ENCODE measurements at regions not wholly inside any gene's neighbourhood (a gene's known extent, or its start where the extent isn't known, plus 50 kb on each side); places are given as distances from the start of the nearest gene placed in this dataset.
"Not testable (repeated sequence)": the region's sequence is repeated elsewhere in the genome, so short reads cannot be mapped to it uniquely, and the experiment has no call there.

DNA sequence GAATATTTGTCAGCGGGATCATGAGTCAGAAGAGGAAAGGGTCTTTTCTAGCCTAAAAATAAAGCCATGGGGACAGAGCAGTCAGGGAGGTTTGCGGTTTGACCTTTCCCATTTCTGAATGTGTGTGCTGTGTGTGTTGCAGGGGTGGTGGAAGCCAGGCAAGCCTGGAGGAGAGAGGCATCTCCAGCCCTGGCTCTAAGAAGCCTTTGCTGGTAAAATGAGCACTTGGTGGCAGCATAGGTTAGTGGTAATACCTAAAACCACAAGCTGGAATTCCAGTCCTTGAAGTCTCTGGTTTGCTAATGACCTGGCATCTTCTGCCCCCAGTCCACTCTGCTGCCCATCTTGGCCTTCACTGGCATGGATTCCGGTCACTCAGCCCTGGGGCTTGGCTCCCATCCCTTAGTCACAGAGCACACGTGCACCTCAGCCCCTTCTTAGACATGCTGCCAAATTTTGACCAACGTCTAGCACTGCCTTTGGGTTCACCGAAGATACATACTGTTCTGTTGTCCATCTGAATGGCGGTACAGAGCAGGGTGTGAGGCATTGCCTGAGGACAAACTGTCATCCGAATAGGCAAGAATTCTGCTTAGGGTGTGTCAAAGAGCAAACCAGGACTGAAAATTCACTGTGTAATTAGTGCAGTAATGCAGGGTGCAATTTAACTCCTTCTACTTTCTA is 52.7 kb downstream of the KCNA5 start:
- Mint-ChIP-seq H3K27ac (no peak overlapping the region), H3K36me3 (no peaks in the 10 kb centered on the region), H3K27me3 (peaks cover 12% of the 10 kb centered on the region), H3K4me3 (no peak overlapping the region), H3K9me3 (no peaks in the 10 kb centered on the region), H3K4me1 (no peaks in the 10 kb centered on the region)
- no peak for DNase-seq

DNA sequence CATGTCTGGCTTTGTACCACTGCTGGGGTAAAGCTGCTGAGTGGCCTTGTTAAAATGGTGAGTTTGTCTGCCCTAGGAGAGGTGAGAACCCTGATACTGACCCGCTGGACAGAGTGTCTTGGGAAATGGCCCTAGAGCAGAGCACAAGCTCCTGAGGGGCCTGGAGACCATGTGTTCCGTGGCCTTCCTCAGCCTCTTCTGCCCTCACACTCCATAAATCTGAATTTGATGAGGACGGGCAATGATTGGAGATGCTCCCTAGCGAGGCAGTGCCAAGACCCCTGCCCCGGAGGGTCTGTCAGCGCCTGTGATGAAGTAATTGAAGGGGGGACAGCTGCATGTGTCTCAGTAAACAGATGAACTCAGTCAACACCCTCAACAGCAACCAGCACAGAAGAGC is 54.1 kb downstream of the KCNA5 start:
- peaks cover 18% of the 10 kb centered on the region for H3K27me3 Mint-ChIP-seq
- no peak overlapping the region for H3K27ac Mint-ChIP-seq
- H3K4me1 Mint-ChIP-seq: no peaks in the 10 kb centered on the region
- no peaks in the 10 kb centered on the region for H3K36me3 Mint-ChIP-seq
- no peak overlapping the region for H3K4me3 Mint-ChIP-seq
- no peaks in the 10 kb centered on the region for H3K9me3 Mint-ChIP-seq
- no peak for DNase-seq

DNA sequence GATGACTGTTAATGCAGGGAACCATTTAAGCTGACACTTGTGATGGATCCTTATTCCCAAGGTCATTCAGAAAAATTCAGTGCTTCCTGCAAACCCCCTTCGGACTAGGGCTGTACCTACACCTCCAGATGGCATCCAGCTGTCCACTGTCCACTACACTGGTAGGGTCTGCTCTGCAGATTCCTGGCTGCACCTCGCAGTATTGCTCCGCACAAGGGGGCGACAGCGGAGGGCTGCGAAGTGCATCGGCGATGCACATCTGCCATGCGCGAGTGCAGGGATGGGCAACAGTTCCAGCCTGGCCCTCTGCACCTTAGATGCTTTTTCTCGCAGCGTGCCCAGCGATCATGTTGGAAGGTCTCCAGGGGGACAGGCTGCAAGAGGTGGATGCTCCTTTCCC is 55.5 kb downstream of the KCNA5 start:
- Mint-ChIP-seq H3K9me3 (no peaks in the 10 kb centered on the region), H3K4me1 (no peaks in the 10 kb centered on the region), H3K36me3 (no peaks in the 10 kb centered on the region), H3K4me3 (no peak overlapping the region), H3K27me3 (peaks cover 18% of the 10 kb centered on the region), H3K27ac (no peak overlapping the region)
- DNase-seq: no peak

DNA sequence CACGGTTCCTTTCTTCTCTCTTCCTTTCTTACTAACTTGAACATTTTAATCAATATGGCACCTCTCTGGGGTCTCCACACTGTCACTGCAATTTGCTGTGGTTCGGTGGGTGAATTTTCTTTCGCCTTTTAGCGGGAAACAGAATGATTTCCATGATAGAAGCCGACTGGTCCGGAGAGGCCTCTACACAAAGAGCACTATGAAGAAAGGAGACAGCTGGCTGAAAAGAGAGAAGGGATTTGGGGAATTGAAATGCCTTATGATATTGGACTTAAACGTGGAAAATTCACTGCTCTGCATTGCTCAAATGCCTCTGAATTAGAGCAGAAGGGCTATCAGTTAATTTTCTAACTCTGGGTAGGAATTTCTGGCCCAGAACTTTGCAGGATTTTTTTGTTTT is 55.9 kb downstream of the KCNA5 start:
- peaks cover 18% of the 10 kb centered on the region for H3K27me3 Mint-ChIP-seq
- H3K36me3 Mint-ChIP-seq: no peaks in the 10 kb centered on the region
- H3K27ac Mint-ChIP-seq: peak overlapping the region; percentile 19
- DNase-seq: no peak
- no peaks in the 10 kb centered on the region for H3K9me3 Mint-ChIP-seq
- no peaks in the 10 kb centered on the region for H3K4me1 Mint-ChIP-seq
- H3K4me3 Mint-ChIP-seq: no peak overlapping the region

DNA sequence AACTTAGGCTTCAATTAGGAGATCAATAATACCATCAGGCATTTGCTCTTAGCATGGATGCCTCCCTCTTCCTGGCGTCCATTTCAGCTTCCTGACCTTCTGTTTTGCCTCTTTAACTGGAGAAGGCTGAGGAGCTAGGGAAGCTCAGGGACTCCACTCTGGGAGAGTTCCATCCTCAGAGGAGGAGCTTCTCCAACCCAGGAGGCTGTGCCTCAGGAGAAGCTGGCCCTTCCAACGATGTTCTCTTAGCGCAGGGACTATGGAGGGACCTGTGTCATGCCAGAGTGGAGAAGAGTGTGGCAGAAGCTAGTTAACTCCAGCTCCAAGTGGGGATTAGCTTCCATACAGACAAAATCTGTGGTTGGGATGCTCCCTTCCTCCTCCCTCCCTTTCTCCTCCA is 58.0 kb downstream of the KCNA5 start:
- DNase-seq: no peak
- H3K36me3 Mint-ChIP-seq: peaks cover 3% of the 10 kb centered on the region
- H3K9me3 Mint-ChIP-seq: peaks cover 6% of the 10 kb centered on the region
- no peak overlapping the region for H3K4me3 Mint-ChIP-seq
- H3K4me1 Mint-ChIP-seq: no peaks in the 10 kb centered on the region
- H3K27ac Mint-ChIP-seq: no peak overlapping the region
- H3K27me3 Mint-ChIP-seq: peaks cover 23% of the 10 kb centered on the region

DNA sequence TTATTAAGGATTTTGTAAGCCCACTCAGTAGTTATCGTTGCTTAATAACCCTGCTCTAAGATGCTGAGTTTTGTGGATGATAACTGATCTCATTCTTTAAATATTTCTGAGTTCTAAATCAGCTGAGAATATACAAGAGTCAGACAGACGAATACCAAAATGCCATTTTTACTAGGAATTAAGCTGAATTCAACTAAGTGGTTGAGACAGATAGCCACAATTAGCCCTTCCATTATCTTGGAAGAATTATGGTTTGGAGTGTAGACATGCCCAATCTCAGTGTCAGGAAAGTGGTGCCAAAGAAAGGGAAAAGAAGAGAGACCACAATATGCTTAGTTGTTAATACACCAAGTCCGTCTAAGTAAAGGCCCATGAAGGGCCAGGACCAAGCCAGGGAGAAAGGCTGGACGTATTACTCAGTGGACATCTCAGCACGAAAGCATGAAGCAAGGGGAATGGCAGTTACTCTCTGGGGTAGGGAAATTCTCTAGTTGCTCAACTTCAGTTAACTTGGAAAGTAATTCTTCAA is 58.6 kb downstream of the KCNA5 start:
- no peak overlapping the region for H3K4me3 Mint-ChIP-seq
- no peaks in the 10 kb centered on the region for H3K4me1 Mint-ChIP-seq
- H3K36me3 Mint-ChIP-seq: peaks cover 3% of the 10 kb centered on the region
- peaks cover 6% of the 10 kb centered on the region for H3K9me3 Mint-ChIP-seq
- no peak overlapping the region for H3K27ac Mint-ChIP-seq
- peaks cover 23% of the 10 kb centered on the region for H3K27me3 Mint-ChIP-seq
- no peak for DNase-seq

DNA sequence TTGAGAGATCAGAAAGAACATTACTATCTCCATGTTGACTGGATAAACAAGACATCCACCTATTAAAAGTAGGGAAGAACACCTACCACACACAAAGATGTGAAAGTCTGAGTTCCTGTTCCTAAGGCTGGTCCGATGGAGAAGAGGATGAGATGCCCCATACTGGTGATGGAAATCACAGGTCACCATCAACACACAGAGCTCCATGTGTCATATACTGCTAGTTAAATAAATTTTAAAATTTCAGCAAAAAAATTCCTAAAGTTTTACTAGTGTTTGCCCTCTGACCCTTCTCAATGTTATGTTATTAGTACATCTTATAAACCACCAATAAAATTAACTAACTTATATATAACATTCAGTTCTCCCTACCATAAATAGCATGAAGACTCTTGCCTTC is 59.1 kb downstream of the KCNA5 start:
- no peak overlapping the region for H3K4me3 Mint-ChIP-seq

DNA sequence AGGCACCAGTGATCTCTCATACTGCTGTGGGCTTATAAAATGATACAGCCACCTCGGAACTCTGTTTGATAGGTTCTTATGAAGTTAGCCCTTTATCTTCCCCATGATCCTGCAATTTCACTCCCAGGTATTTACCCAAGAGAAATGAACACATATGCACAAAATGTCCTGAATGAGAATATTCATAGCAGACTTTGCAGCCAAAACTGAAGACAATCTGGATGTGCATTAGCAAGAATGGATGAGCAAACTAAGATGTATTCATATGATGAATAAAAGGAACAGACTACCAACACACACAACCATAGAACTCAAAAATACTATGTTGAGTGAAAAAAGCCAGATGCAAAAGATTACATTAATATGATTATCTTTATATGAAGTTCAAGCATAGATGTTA is 66.7 kb downstream of the KCNA5 start:
- Mint-ChIP-seq H3K4me1 (no peaks in the 10 kb centered on the region), H3K36me3 (peaks cover 3% of the 10 kb centered on the region), H3K27ac (no peak overlapping the region), H3K9me3 (peaks cover 6% of the 10 kb centered on the region), H3K4me3 (no peak overlapping the region), H3K27me3 (peaks cover 23% of the 10 kb centered on the region)
- DNase-seq: no peak

More for the DNA sequence above, 59.1 kb downstream of the KCNA5 start:
- Mint-ChIP-seq H3K36me3 (peaks cover 3% of the 10 kb centered on the region), H3K27ac (no peak overlapping the region), H3K4me1 (no peaks in the 10 kb centered on the region), H3K27me3 (peaks cover 22% of the 10 kb centered on the region), H3K9me3 (peaks cover 6% of the 10 kb centered on the region)
- DNase-seq: no peak

DNA sequence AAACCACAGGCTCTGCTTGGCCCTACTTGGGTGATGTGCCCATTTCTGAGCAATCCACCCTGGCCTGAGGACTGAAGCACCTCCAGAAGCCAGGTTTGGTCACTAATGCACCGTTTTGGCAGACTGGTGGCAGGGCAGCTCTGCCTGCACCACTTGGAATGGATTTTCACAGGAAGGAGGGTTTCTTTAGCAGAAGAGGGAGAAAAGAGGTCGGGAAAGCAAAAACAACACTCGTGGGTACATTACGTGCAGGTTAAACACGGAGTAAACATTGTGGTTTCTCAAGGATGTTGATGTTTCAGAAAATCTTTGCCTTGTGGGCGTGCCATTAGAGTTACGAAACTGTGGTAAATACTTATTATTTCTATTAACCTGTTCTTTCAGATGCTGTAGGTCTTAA is 70.8 kb downstream of the KCNA5 start:
- DNase-seq: no peak
- peaks cover 6% of the 10 kb centered on the region for H3K27me3 Mint-ChIP-seq
- H3K36me3 Mint-ChIP-seq: no peaks in the 10 kb centered on the region
- no peaks in the 10 kb centered on the region for H3K4me1 Mint-ChIP-seq
- H3K4me3 Mint-ChIP-seq: no peak overlapping the region
- no peak overlapping the region for H3K27ac Mint-ChIP-seq
- H3K9me3 Mint-ChIP-seq: no peaks in the 10 kb centered on the region

DNA sequence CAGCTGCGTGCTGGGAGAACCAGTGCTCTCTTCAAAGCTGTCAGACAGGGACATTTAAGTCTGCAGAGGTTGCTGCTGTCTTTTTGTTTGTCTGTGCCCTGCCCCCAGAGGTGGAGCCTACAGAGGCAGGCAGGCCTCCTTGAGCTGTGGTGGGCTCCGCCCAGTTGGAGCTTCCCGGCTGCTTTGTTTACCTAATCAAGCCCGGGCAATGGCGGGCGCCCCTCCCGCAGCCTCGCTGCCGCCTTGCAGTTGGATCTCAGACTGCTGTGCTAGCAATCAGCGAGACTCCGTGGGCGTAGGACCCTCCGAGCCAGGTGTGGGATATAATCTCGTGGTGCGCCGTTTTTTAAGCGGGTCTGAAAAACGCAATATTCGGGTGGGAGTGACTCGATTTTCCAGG is 78.1 kb downstream of the KCNA5 start:
- not testable (repeated sequence) for DNase-seq, H3K27me3 Mint-ChIP-seq, H3K4me3 Mint-ChIP-seq, H3K4me1 Mint-ChIP-seq, H3K27ac Mint-ChIP-seq, H3K36me3 Mint-ChIP-seq, H3K9me3 Mint-ChIP-seq

DNA sequence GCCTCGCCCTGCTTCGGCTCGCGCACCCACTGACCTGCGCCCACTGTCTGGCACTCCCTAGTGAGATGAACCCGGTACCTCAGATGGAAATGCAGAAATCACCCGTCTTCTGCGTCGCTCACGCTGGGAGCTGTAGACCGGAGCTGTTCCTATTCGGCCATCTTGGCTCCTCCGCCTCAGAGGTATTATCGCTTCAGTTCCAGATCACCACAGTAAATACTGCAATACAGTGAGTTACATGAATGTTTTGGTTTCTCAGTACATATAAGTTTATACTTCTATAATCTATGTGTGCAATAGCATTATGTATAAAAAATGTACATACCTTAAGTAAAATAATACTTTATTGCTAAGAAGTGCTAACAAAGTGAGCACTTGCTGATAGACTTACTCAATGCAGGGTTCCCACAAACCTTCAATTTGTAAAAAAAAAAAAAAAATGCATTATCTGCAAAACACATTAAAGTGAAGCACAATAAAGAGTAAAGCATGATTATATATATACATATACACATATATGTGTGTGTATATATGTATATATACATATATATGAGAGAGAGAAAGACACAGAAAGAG is 78.7 kb downstream of the KCNA5 start:
- H3K4me1 Mint-ChIP-seq, H3K4me3 Mint-ChIP-seq, H3K27me3 Mint-ChIP-seq, DNase-seq, H3K9me3 Mint-ChIP-seq, H3K36me3 Mint-ChIP-seq, H3K27ac Mint-ChIP-seq: not testable (repeated sequence)

DNA sequence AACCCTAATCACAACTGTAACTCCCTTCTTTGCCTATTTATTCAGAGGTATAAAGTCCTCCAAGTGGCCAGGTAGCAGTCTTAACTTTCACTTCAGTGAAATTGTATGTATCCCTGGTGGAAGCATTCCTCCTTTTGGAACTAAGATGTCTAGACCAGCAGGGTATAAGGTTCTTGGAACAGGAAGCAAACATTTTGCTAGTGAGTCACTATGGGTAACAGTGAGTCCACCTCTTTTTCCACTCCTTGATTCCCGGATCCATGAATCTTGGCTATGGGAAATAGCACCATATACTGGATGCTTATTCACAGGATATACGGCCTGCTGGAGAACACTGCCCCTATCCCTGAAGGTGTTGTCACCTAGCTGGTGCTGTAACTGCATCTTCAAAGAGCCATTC is 80.2 kb downstream of the KCNA5 start:
- Mint-ChIP-seq H3K36me3 (no peaks in the 10 kb centered on the region), H3K4me1 (no peaks in the 10 kb centered on the region), H3K27me3 (peaks cover 8% of the 10 kb centered on the region), H3K27ac (no peak overlapping the region), H3K4me3 (no peak overlapping the region), H3K9me3 (no peaks in the 10 kb centered on the region)
- no peak for DNase-seq

DNA sequence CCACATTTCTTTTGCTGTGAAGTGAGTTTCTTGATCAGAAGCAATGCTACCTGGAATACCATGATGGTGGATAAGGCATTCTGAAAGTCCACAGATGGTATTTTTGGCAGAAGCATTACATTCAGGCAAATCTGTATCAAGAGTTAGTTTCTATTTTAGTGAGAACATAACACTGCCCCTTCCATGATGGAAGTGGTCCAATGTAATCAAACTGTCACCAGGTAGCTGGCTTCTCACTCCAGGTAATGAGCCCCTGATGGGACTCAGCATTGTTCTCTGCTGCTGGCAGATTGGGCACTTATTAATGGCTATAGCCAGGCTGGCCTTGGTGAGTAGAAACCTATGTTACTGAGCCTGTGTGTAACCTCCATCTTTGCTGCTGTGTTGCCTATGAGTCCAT is 80.7 kb downstream of the KCNA5 start:
- peaks cover 8% of the 10 kb centered on the region for H3K27me3 Mint-ChIP-seq
- no peaks in the 10 kb centered on the region for H3K36me3 Mint-ChIP-seq
- no peak overlapping the region for H3K27ac Mint-ChIP-seq
- H3K4me3 Mint-ChIP-seq: no peak overlapping the region
- no peaks in the 10 kb centered on the region for H3K9me3 Mint-ChIP-seq
- DNase-seq: no peak
- H3K4me1 Mint-ChIP-seq: no peaks in the 10 kb centered on the region

DNA sequence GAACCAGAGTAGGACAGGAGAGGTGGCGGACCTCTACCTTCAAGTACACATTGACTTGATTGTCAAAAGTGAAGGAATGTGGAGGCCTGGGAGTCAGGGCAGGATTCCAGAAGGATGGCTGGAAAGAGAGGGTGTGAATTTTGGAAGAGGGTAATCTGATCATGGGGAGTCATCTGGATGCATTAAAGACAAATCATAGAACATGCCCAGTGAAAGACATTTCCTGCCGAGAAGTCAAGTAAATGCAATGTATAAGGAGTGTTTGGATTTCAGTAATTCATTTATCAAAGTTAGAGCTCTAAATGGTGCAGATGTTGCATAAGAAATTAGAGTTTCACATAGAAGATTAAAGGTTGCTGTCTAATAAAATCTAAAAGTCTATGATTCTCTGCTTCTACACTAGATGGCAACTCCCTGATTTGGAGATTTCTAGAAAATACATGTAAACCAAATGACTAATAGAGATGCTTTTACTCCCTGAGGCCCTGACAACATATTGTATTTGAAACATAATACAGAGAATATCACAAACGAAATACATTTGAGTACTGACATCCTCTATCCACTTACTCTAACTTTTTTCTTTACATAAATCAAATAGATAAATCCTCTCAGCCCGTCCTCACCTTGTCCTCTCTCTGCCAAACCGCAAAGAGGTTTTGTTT is 91.3 kb downstream of the KCNA5 start:
- no peak for DNase-seq
- Mint-ChIP-seq H3K36me3 (no peaks in the 10 kb centered on the region), H3K4me1 (no peaks in the 10 kb centered on the region)

DNA sequence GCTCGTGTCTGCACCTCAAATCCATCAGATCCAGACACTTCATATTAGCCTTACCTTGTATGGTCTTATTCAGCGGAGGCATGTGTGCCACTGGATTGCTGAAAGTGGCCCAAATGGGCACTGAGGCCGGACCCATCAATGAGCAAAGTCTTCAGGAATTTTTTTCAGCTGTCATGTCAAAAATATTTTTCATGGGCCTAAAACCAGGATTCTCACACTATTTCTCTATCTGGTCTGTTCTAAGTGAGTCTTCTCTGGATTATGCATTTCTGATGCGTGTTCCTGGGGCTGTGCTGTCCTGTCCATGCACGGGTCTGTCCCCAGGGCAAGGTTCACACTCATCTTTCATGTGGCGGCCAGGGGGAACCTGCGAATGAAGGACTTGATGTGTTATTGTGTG is 94.6 kb downstream of the KCNA5 start:
- Mint-ChIP-seq H3K27ac (no peak overlapping the region), H3K9me3 (no peaks in the 10 kb centered on the region), H3K36me3 (no peaks in the 10 kb centered on the region), H3K4me3 (no peak overlapping the region), H3K4me1 (no peaks in the 10 kb centered on the region), H3K27me3 (peaks cover 25% of the 10 kb centered on the region)
- no peak for DNase-seq

More for the DNA sequence above, 91.3 kb downstream of the KCNA5 start:
- H3K27me3 Mint-ChIP-seq: peaks cover 33% of the 10 kb centered on the region
- no peak overlapping the region for H3K4me3 Mint-ChIP-seq
- H3K27ac Mint-ChIP-seq: no peak overlapping the region
- no peaks in the 10 kb centered on the region for H3K9me3 Mint-ChIP-seq

DNA sequence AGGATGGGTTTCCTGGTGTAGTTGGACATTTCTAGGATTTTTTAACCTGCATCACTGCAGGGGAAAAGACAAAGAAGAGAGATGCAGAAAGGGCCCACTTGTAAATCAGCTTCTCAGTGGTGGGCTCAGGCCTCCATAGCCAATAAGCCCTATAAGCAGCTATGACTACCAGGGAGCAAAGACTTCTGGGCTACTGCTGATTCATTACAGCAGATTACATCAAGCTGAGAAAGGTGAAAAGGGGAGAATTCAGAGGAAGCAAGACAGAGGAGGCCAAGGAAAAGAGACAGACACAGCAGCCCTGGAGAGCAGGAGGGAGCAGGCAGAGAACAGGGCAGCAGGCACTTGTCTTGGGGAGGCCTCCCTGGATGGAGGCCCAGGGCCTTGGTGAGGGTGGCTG is 95.2 kb downstream of the KCNA5 start:
- H3K36me3 Mint-ChIP-seq: no peaks in the 10 kb centered on the region
- no peak overlapping the region for H3K27ac Mint-ChIP-seq
- peaks cover 25% of the 10 kb centered on the region for H3K27me3 Mint-ChIP-seq

More for the DNA sequence above, 95.2 kb downstream of the KCNA5 start:
- Mint-ChIP-seq H3K9me3 (no peaks in the 10 kb centered on the region), H3K4me3 (no peak overlapping the region), H3K4me1 (no peaks in the 10 kb centered on the region)
- no peak for DNase-seq

All from activated naive CD8-positive, alpha-beta T cell treated with anti-CD3 and anti-CD28 coated beads for 36 hours (primary cell).